ENCODE measurements at regions not wholly inside any gene's neighbourhood (a gene's known extent, or its start where the extent isn't known, plus 50 kb on each side); places are given as distances from the start of the nearest gene placed in this dataset.
A peak's percentile ranks its signal among the peaks of the same experiment; 100 is the strongest.
"Not testable (repeated sequence)": the region's sequence is repeated elsewhere in the genome, so short reads cannot be mapped to it uniquely, and the experiment has no call there.

DNA sequence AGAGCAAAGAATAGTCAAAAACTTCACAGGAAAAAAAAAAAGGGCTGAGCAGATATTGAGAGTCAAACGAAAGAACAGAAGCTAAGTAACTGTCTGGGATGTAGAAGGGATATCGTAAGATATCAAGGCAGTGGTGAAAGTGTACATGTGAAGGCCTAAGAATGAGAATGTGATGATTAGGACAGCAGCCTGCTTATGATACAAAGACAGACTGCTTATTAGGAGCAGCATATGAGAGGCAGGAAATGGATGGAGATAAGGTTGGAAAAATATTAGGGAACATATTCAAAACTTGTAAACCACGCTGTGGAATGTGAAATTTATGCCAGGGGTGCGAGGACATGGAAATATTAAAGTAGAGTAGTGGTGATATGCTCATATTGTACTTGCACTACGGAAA, 133.1 kb upstream of the FAM174A start:
- no peak overlapping the region for H3K4me3 Mint-ChIP-seq (ENCODE audit: unreplicated experiment)
- TF ChIP-seq, protein P1, sequence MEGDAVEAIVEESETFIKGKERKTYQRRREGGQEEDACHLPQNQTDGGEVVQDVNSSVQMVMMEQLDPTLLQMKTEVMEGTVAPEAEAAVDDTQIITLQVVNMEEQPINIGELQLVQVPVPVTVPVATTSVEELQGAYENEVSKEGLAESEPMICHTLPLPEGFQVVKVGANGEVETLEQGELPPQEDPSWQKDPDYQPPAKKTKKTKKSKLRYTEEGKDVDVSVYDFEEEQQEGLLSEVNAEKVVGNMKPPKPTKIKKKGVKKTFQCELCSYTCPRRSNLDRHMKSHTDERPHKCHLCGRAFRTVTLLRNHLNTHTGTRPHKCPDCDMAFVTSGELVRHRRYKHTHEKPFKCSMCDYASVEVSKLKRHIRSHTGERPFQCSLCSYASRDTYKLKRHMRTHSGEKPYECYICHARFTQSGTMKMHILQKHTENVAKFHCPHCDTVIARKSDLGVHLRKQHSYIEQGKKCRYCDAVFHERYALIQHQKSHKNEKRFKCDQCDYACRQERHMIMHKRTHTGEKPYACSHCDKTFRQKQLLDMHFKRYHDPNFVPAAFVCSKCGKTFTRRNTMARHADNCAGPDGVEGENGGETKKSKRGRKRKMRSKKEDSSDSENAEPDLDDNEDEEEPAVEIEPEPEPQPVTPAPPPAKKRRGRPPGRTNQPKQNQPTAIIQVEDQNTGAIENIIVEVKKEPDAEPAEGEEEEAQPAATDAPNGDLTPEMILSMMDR (IDR thresholded peaks at IDR 0.05; ENCODE audit: unreplicated experiment), result no peak
- POLR2A ChIA-PET, result no interaction called here
- no peaks in the 10 kb centered on the region for H3K27me3 Mint-ChIP-seq (ENCODE audit: insufficient read depth, unreplicated experiment)
- no peaks in the 10 kb centered on the region for H3K4me1 Mint-ChIP-seq (ENCODE audit: insufficient read depth, unreplicated experiment)
- H3K27ac Mint-ChIP-seq (ENCODE audit: low read depth, unreplicated experiment), result no peak overlapping the region
- H3K36me3 Mint-ChIP-seq (ENCODE audit: insufficient read depth, unreplicated experiment), result peaks cover 6% of the 10 kb centered on the region
- CTCF ChIA-PET, result interaction anchor here (0.7 kb wide), 1 partner anchor 1328 kb away, joined by 3 read pairs; no protein-coding TSS in a partner anchor
- intact Hi-C loops (cut with micrococcal nuclease), result no loop called here
- no peaks in the 10 kb centered on the region for H3K9me3 Mint-ChIP-seq (ENCODE audit: unreplicated experiment)
- no peak for DNase-seq (ENCODE audit: unreplicated experiment)
- BruUV-seq (replicated peaks), result no TSS peak

DNA sequence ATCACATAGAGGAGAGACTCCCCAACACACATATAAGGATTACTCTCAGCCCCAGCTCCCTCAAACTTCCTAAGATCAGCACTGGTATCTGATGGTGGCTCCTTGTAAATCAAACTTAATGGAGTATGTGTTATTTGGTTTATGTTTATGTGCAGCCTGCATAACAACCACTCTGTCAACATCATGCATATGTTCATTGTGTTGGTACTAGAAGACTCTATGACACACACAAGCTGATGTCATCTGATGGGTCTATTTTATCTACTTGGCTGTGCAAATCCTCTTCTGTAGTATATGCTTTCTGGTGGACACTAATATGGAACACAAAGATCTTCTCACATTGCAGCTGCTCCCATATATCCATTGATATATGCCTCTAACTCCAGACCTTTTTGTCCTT, 134.0 kb upstream of the FAM174A start:
- no peak for DNase-seq (ENCODE audit: unreplicated experiment)
- Mint-ChIP-seq H3K9me3 (ENCODE audit: unreplicated experiment) (no peaks in the 10 kb centered on the region), H3K27me3 (ENCODE audit: insufficient read depth, unreplicated experiment) (no peaks in the 10 kb centered on the region), H3K4me1 (ENCODE audit: insufficient read depth, unreplicated experiment) (no peaks in the 10 kb centered on the region), H3K4me3 (ENCODE audit: unreplicated experiment) (no peak overlapping the region), H3K36me3 (ENCODE audit: insufficient read depth, unreplicated experiment) (peaks cover 6% of the 10 kb centered on the region), H3K27ac (ENCODE audit: low read depth, unreplicated experiment) (no peak overlapping the region)
- CTCF ChIA-PET, result no interaction called here
- TF ChIP-seq, protein P1 (IDR thresholded peaks at IDR 0.05; ENCODE audit: unreplicated experiment), result no peak
- no TSS peak for BruUV-seq (replicated peaks)
- intact Hi-C loops (cut with micrococcal nuclease), result no loop called here
- POLR2A ChIA-PET, result no interaction called here

DNA sequence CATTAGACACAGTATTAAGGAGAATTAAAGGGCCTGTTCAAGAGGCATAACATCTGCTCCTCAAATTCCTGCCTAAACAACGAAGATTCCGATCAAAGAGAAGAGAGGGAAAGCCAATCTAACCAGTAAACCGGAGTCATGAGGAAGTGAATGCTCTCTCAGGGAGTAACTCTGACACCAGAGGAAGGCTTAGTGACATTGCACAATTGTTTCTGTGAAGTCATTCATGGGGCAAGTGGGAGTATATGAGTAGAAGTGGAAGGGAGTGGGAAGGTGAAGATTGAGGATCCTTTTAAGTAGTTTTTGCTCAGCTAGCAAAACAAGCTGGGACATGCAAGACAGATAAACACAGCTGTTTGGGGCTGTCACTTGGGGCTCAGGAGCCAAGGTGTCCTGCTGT, 136.4 kb upstream of the FAM174A start:
- BruUV-seq (replicated peaks); H3K4me3 Mint-ChIP-seq (ENCODE audit: unreplicated experiment); H3K9me3 Mint-ChIP-seq (ENCODE audit: unreplicated experiment); H3K27ac Mint-ChIP-seq (ENCODE audit: low read depth, unreplicated experiment); H3K27me3 Mint-ChIP-seq (ENCODE audit: insufficient read depth, unreplicated experiment); DNase-seq (ENCODE audit: unreplicated experiment); POLR2A ChIA-PET; CTCF ChIA-PET; intact Hi-C loops (cut with micrococcal nuclease); H3K4me1 Mint-ChIP-seq (ENCODE audit: insufficient read depth, unreplicated experiment); H3K36me3 Mint-ChIP-seq (ENCODE audit: insufficient read depth, unreplicated experiment): not testable (repeated sequence)

DNA sequence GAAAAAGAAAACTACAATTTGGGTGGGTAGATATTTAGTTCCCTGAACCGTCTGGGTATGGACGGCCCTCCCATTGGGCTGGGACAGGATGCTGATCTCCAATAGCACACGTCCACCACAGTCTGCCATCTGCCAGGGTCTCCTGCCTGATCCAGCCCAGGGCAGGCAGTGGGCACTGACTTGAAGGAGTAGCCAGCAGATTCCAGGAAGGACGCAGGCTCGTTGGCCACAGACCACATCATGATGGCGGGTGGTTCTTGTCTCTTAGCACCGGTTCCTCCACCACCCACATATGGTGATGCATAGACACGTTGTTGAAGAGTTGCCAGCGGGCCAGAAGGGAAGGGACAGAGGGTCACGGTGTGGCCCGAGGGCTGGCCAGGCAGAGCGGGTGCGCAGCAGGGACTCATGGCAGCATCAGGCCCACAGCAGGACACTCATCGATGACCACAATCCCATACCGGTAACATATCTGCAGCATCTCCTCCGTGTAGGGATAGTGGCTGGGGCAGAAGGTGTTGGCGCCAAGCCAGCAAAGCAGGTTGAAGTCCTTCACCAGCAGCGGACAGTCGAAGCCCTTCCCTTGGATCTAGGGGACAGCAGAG, 155.8 kb upstream of the FAM174A start:
- intact Hi-C loops (cut with micrococcal nuclease); H3K36me3 Mint-ChIP-seq (ENCODE audit: insufficient read depth, unreplicated experiment); H3K27ac Mint-ChIP-seq (ENCODE audit: low read depth, unreplicated experiment); H3K4me3 Mint-ChIP-seq (ENCODE audit: unreplicated experiment); H3K4me1 Mint-ChIP-seq (ENCODE audit: insufficient read depth, unreplicated experiment); BruUV-seq (replicated peaks); H3K9me3 Mint-ChIP-seq (ENCODE audit: unreplicated experiment); DNase-seq (ENCODE audit: unreplicated experiment); POLR2A ChIA-PET; CTCF ChIA-PET; H3K27me3 Mint-ChIP-seq (ENCODE audit: insufficient read depth, unreplicated experiment): not testable (repeated sequence)

DNA sequence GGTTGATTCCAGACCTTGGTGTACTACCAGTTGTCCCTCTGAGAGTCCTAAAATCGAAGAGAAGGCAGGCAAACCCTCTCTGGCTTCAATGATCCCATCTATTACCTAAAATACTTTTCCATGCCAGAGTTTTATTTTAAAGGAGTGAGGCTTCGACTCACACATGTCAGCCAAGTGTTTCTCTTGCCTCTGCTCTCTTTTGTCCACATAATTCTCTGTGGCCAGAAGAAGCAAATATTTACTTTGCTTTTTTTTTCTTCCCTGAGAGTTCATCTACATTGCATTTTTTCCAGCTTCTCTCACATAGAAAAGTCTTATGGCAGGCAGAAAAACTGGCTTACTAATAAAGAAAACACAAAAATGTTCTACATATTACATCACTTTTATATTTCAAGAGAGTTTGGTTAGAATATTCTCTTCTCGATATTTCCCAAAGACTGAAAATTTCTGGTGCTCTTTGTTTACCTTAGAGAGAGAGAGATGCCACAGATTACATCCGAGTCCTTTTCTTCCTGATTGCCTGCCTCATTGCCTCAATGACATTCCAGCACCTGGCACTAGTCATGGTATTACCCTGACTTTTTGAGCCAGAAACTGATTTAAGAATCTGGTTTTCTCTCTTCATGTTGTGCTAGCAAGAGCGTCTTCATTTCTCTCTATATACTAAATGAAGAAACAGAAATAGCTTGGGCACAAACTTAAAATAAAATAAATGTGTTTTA, 170.3 kb upstream of the FAM174A start:
- BruUV-seq (replicated peaks); H3K9me3 Mint-ChIP-seq (ENCODE audit: unreplicated experiment); H3K4me3 Mint-ChIP-seq (ENCODE audit: unreplicated experiment); POLR2A ChIA-PET; H3K36me3 Mint-ChIP-seq (ENCODE audit: insufficient read depth, unreplicated experiment); intact Hi-C loops (cut with micrococcal nuclease); CTCF ChIA-PET; DNase-seq (ENCODE audit: unreplicated experiment); H3K27me3 Mint-ChIP-seq (ENCODE audit: insufficient read depth, unreplicated experiment): not testable (repeated sequence)
- peaks cover 15% of the 10 kb centered on the region for H3K4me1 Mint-ChIP-seq (ENCODE audit: insufficient read depth, unreplicated experiment)
- H3K27ac Mint-ChIP-seq (ENCODE audit: low read depth, unreplicated experiment), result peak overlapping the region; percentile 75

DNA sequence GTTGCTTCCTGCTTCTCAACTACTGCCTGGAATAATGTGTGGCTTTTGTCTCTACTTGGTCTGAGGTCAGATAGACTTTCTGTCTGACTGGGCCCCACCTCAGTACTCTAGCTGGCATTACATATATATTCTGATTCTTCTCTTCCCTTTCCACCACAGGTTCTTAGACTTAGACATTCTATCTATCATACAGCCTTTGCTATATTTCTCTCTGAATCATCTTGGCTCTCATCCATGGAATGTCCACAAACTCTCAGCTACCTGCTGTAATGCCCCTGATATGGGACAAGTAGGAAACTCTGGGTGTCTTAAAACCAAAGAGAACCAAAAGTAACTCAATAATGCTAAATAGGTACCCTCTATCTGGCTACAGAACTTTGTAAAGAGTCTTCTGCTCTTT, 170.8 kb upstream of the FAM174A start:
- intact Hi-C loops (cut with micrococcal nuclease); DNase-seq (ENCODE audit: unreplicated experiment); H3K36me3 Mint-ChIP-seq (ENCODE audit: insufficient read depth, unreplicated experiment); POLR2A ChIA-PET; H3K9me3 Mint-ChIP-seq (ENCODE audit: unreplicated experiment); BruUV-seq (replicated peaks); H3K4me3 Mint-ChIP-seq (ENCODE audit: unreplicated experiment); CTCF ChIA-PET; H3K27me3 Mint-ChIP-seq (ENCODE audit: insufficient read depth, unreplicated experiment): not testable (repeated sequence)
- H3K4me1 Mint-ChIP-seq (ENCODE audit: insufficient read depth, unreplicated experiment), result peaks cover 15% of the 10 kb centered on the region
- peak overlapping the region; percentile 75 for H3K27ac Mint-ChIP-seq (ENCODE audit: low read depth, unreplicated experiment)

DNA sequence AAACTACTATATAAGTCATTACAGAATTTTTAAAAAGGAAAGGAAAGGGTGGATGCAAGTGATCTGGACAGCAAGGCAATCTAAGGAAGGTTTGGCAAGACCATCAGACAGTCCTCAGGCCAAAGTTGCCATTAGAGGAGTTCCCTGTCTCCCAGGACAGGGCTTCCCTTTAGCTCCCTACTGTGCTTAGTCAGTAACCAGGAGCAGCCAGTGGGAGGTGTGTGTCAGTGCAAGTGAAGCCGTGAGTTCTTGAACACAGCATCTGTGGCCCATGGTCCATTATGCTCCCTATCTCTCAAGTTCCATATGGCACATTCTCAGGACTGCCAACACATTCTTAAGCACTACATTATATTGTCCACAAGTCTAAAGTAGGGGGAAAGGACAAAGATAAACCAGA, 175.2 kb upstream of the FAM174A start:
- DNase-seq (ENCODE audit: unreplicated experiment); CTCF ChIA-PET; POLR2A ChIA-PET; H3K27ac Mint-ChIP-seq (ENCODE audit: low read depth, unreplicated experiment); H3K9me3 Mint-ChIP-seq (ENCODE audit: unreplicated experiment); H3K27me3 Mint-ChIP-seq (ENCODE audit: insufficient read depth, unreplicated experiment); H3K4me3 Mint-ChIP-seq (ENCODE audit: unreplicated experiment); intact Hi-C loops (cut with micrococcal nuclease); BruUV-seq (replicated peaks); H3K36me3 Mint-ChIP-seq (ENCODE audit: insufficient read depth, unreplicated experiment): not testable (repeated sequence)
- peaks cover 11% of the 10 kb centered on the region for H3K4me1 Mint-ChIP-seq (ENCODE audit: insufficient read depth, unreplicated experiment)

DNA sequence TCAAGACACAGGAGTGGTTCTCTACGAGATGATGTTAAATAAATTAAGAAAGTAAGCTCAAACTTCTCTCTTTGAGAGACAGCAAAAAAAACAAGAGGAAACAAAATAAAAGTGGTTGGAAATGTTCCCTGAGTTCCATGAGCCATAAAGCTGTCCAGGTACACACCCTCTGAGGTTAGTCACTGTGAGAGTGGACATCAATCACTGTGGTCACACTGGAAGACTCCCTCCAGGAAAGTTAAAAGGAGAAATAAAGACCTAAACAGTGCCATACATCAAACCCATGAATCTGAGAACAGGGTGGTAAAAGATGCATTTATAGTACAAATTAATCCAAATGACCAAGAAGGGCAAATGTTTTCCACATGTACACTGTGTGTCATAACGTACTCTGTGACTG, 188.9 kb upstream of the FAM174A start:
- H3K27me3 Mint-ChIP-seq (ENCODE audit: insufficient read depth, unreplicated experiment); H3K4me1 Mint-ChIP-seq (ENCODE audit: insufficient read depth, unreplicated experiment); H3K27ac Mint-ChIP-seq (ENCODE audit: low read depth, unreplicated experiment); CTCF ChIA-PET; BruUV-seq (replicated peaks); POLR2A ChIA-PET; H3K9me3 Mint-ChIP-seq (ENCODE audit: unreplicated experiment); DNase-seq (ENCODE audit: unreplicated experiment); H3K36me3 Mint-ChIP-seq (ENCODE audit: insufficient read depth, unreplicated experiment); intact Hi-C loops (cut with micrococcal nuclease); H3K4me3 Mint-ChIP-seq (ENCODE audit: unreplicated experiment): not testable (repeated sequence)
